HL-60 (cell line): ENCODE measurements at regions not wholly inside any gene's neighbourhood (a gene's known extent, or its start where the extent isn't known, plus 50 kb on each side); places are given as distances from the start of the nearest gene placed in this dataset.

Experiments
- CTCF ChIP-seq: IDR thresholded peaks from one replicate; pipeline ENCODE4 v1.5.1; 2011; ENCODE audit warnings: low read length, control low read depth, inconsistent platforms; ENCODE audit not compliant: insufficient read depth
- GABPA ChIP-seq: IDR thresholded peaks from 2 replicates; pipeline ENCODE4 v1.6.1; 2012; ENCODE audit warnings: low read depth
- POLR2AphosphoS5 ChIP-seq: IDR thresholded peaks from 2 replicates; pipeline ENCODE4 v1.6.1; 2012; ENCODE audit warnings: low read depth

- no peak for TF ChIP-seq CTCF
- no peak for TF ChIP-seq POLR2AphosphoS5
- TF ChIP-seq GABPA = no peak
Measured at GRCh38 chr3:163561151-163561550, 1517.1 kb downstream of the SI start.
